ENCODE measurements at regions not wholly inside any gene's neighbourhood (a gene's known extent, or its start where the extent isn't known, plus 50 kb on each side); places are given as distances from the start of the nearest gene placed in this dataset.

- Mint-ChIP-seq H3K27me3 (ENCODE audit: low read depth) (no peaks in the 10 kb centered on the region), H3K27ac (no peak overlapping the region), H3K9me3 (no peaks in the 10 kb centered on the region), H3K36me3 (ENCODE audit: low read depth) (no peaks in the 10 kb centered on the region), H3K4me3 (no peak overlapping the region), H3K4me1 (peaks cover 10% of the 10 kb centered on the region)
- TF ChIP-seq CTCF (IDR thresholded peaks at IDR 0.05; ENCODE audit: unreplicated experiment in 3 of 3): no peak
These were observed 553.1 kb upstream of the FLRT2 start for GRCh38 chr14:84976805-84977204.

DNA sequence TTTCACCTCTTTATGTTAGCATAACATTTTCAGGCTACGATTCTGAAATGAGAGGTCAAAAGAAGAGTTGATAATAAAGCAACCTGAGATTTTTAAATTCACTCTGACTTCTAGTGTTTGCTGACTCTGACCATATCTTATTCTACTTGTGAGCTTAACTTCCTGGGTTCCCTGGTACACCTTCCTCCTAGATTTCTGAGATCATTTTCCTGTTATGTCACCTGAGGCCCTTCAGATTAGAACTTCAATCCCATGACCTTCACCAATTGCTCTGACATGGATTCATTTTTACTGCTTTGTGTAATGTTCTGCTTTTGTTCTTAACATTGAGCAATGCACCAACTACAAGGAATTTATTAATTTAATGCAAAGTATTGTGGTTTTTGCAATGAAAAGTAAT lies 542.9 kb upstream of the FLRT2 start:
- no peak for TF ChIP-seq CTCF (IDR thresholded peaks at IDR 0.05; ENCODE audit: unreplicated experiment in 3 of 3)
- Mint-ChIP-seq H3K4me3 (no peak overlapping the region), H3K9me3 (no peaks in the 10 kb centered on the region), H3K27ac (no peak overlapping the region), H3K27me3 (ENCODE audit: low read depth) (no peaks in the 10 kb centered on the region), H3K36me3 (ENCODE audit: low read depth) (no peaks in the 10 kb centered on the region), H3K4me1 (no peaks in the 10 kb centered on the region)

DNA sequence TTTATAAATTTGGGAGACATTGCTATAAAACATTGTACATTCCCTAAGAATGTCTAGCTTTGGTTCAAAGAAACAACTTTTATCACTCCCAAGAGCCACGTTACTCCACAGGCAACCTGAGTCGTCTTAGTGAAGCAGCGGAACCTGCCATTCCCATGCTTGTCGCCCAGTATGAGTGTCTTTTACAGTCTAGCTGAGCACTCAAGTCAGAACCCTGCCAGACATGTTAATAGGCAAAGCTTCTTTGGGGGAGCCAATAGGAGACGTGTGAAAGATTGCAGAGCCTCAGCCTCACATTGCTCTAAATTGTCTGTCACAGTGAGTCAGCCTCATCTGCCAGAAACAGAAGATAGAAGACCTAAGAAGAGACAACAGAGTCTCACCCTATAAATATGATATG lies 541.6 kb upstream of the FLRT2 start:
- Mint-ChIP-seq H3K27me3 (ENCODE audit: low read depth) (no peaks in the 10 kb centered on the region), H3K4me1 (no peaks in the 10 kb centered on the region), H3K4me3 (no peak overlapping the region), H3K9me3 (no peaks in the 10 kb centered on the region), H3K27ac (no peak overlapping the region), H3K36me3 (ENCODE audit: low read depth) (no peaks in the 10 kb centered on the region)
- TF ChIP-seq CTCF (IDR thresholded peaks at IDR 0.05; ENCODE audit: unreplicated experiment in 3 of 3): no peak

- no peaks in the 10 kb centered on the region for H3K9me3 Mint-ChIP-seq
- H3K4me1 Mint-ChIP-seq: no peaks in the 10 kb centered on the region
- H3K4me3 Mint-ChIP-seq: no peak overlapping the region
- no peak overlapping the region for H3K27ac Mint-ChIP-seq
- TF ChIP-seq CTCF (IDR thresholded peaks at IDR 0.05; ENCODE audit: unreplicated experiment in 3 of 3): no peak
- H3K36me3 Mint-ChIP-seq (ENCODE audit: low read depth): no peaks in the 10 kb centered on the region
- no peaks in the 10 kb centered on the region for H3K27me3 Mint-ChIP-seq (ENCODE audit: low read depth)
These were observed 538.9 kb upstream of the FLRT2 start for GRCh38 chr14:84991021-84991420.

GRCh38 chr14:84998216-84998615 lies 531.7 kb upstream of the FLRT2 start:
- no peaks in the 10 kb centered on the region for H3K36me3 Mint-ChIP-seq (ENCODE audit: low read depth)
- peaks cover 4% of the 10 kb centered on the region for H3K27me3 Mint-ChIP-seq (ENCODE audit: low read depth)
- H3K4me3 Mint-ChIP-seq: no peak overlapping the region
- H3K27ac Mint-ChIP-seq: no peak overlapping the region
- TF ChIP-seq CTCF (IDR thresholded peaks at IDR 0.05; ENCODE audit: unreplicated experiment in 3 of 3): no peak
- H3K9me3 Mint-ChIP-seq: no peaks in the 10 kb centered on the region
- H3K4me1 Mint-ChIP-seq: no peaks in the 10 kb centered on the region

GRCh38 chr14:85002846-85003245 lies 527.1 kb upstream of the FLRT2 start:
- H3K27ac Mint-ChIP-seq: no peak overlapping the region
- no peak overlapping the region for H3K4me3 Mint-ChIP-seq
- H3K36me3 Mint-ChIP-seq (ENCODE audit: low read depth): no peaks in the 10 kb centered on the region
- H3K9me3 Mint-ChIP-seq: no peaks in the 10 kb centered on the region
- TF ChIP-seq CTCF (IDR thresholded peaks at IDR 0.05; ENCODE audit: unreplicated experiment in 3 of 3): no peak
- H3K27me3 Mint-ChIP-seq (ENCODE audit: low read depth): peaks cover 4% of the 10 kb centered on the region
- H3K4me1 Mint-ChIP-seq: no peaks in the 10 kb centered on the region
